ENCODE measurements at regions not wholly inside any gene's neighbourhood (a gene's known extent, or its start where the extent isn't known, plus 50 kb on each side); places are given as distances from the start of the nearest gene placed in this dataset.

- Histone ChIP-seq H3K9me2 (ENCODE audit: insufficient read depth, low read length) (no peaks in the 10 kb centered on the region), H3K27me3 (ENCODE audit: insufficient read depth, low read depth, low read length) (no peaks in the 10 kb centered on the region), H3F3A (ENCODE audit: insufficient read depth, low read length, poor library complexity, severe bottlenecking) (no peaks in the 10 kb centered on the region), H4K20me1 (ENCODE audit: insufficient read depth) (no peaks in the 10 kb centered on the region), H3K9ac (ENCODE audit: low read length) (no peak overlapping the region), H3K79me2 (replicated peaks; ENCODE audit: insufficient read depth, low read length) (no peaks in the 10 kb centered on the region), H3K9me3 (ENCODE audit: low read length) (peaks cover 4% of the 10 kb centered on the region), H3K4me2 (ENCODE audit: low read length) (no peak overlapping the region), H3K36me3 (ENCODE audit: insufficient read depth, low read length) (no peaks in the 10 kb centered on the region), H3K4me3 (ENCODE audit: low read length) (no peak overlapping the region), H3K27ac (ENCODE audit: low read length) (no peak overlapping the region), H2AFZ (ENCODE audit: low read depth, low read length) (no peak overlapping the region)
- TF ChIP-seq REST (IDR thresholded peaks at IDR 0.05; ENCODE audit: borderline replicate concordance) (no peak), SMC3 (conservative IDR thresholded peaks at IDR 0.05; ENCODE audit: poor library complexity) (no peak), POLR2AphosphoS5 (IDR thresholded peaks at IDR 0.05) (no peak), EZH2 (IDR thresholded peaks at IDR 0.05; ENCODE audit: borderline replicate concordance, insufficient read depth, low read length, poor library complexity, severe bottlenecking) (no peak), MXI1 (conservative IDR thresholded peaks at IDR 0.05; ENCODE audit: poor library complexity, severe bottlenecking) (no peak), RAD21 (conservative IDR thresholded peaks at IDR 0.05) (no peak), EP300 (conservative IDR thresholded peaks at IDR 0.05; ENCODE audit: poor library complexity, severe bottlenecking) (no peak), TAF1 (IDR thresholded peaks at IDR 0.05; ENCODE audit: low read depth) (no peak), CTCF (IDR thresholded peaks at IDR 0.05; ENCODE audit: poor library complexity, severe bottlenecking) (no peak)
These were observed 1148.5 kb upstream of the FAM98A start for GRCh38 chr2:34747643-34748042.

GRCh38 chr2:34738691-34739090 lies 1139.6 kb upstream of the FAM98A start:
- no peaks in the 10 kb centered on the region for H3K27me3 ChIP-seq (ENCODE audit: insufficient read depth, low read depth, low read length)
- no peaks in the 10 kb centered on the region for H3K36me3 ChIP-seq (ENCODE audit: insufficient read depth, low read length)
- TF ChIP-seq MXI1 (conservative IDR thresholded peaks at IDR 0.05; ENCODE audit: poor library complexity, severe bottlenecking) (no peak), CTCF (IDR thresholded peaks at IDR 0.05; ENCODE audit: poor library complexity, severe bottlenecking) (peak; percentile 17)
- no peaks in the 10 kb centered on the region for H3K79me2 ChIP-seq (replicated peaks; ENCODE audit: insufficient read depth, low read length)
- H2AFZ ChIP-seq (ENCODE audit: low read depth, low read length), result no peak overlapping the region
- H3K4me3 ChIP-seq (ENCODE audit: low read length), result no peak overlapping the region
- H3F3A ChIP-seq (ENCODE audit: insufficient read depth, low read length, poor library complexity, severe bottlenecking), result no peaks in the 10 kb centered on the region
- no peaks in the 10 kb centered on the region for H3K9me2 ChIP-seq (ENCODE audit: insufficient read depth, low read length)
- H4K20me1 ChIP-seq (ENCODE audit: insufficient read depth), result no peaks in the 10 kb centered on the region
- no peak overlapping the region for H3K4me2 ChIP-seq (ENCODE audit: low read length)
- H3K9ac ChIP-seq (ENCODE audit: low read length), result no peak overlapping the region
- H3K27ac ChIP-seq (ENCODE audit: low read length), result no peak overlapping the region
- no peaks in the 10 kb centered on the region for H3K9me3 ChIP-seq (ENCODE audit: low read length)
